AG04450 (cell line): ENCODE measurements at regions not wholly inside any gene's neighbourhood (a gene's known extent, or its start where the extent isn't known, plus 50 kb on each side); places are given as distances from the start of the nearest gene placed in this dataset.

Experiments used
- CTCF ChIA-PET: fragments of 300-600, 350-600 bp; formaldehyde crosslinking; extraction: SDS; loops from one replicate; lab custom pipeline; 2022; ENCODE audit warnings: antibody characterized with exemption, inconsistent platforms; lab: Charles Lee
- POLR2A ChIA-PET: fragments of 350-600 bp; formaldehyde crosslinking; extraction: SDS; loops from one replicate; lab custom pipeline; 2021; ENCODE audit warnings: antibody characterized with exemption, inconsistent platforms; lab: Yijun Ruan, JAX
- DNase-seq: peaks from one replicate; pipeline ENCODE4 v3.0.0-alpha.2; 2011; ENCODE audit warnings: low read depth, low spot score
- H3K27ac ChIP-seq: one replicate; pipeline ENCODE4 v1.5.1; 2012; ENCODE audit warnings: low read depth, low read length, control low read depth
- H3K27me3 ChIP-seq: one replicate; pipeline ENCODE4 v1.6.0; 2012; ENCODE audit warnings: low read length; ENCODE audit not compliant: control insufficient read depth, insufficient read depth
- H3K4me3 ChIP-seq: 2 replicates; pipeline ENCODE4 v1.5.1; 2011; ENCODE audit warnings: mild to moderate bottlenecking, low read depth, low read length, control low read depth
- H3K9me3 ChIP-seq: 2 replicates; pipeline ENCODE4 v1.5.1; 2012; ENCODE audit warnings: low read length; ENCODE audit not compliant: control insufficient read depth, insufficient read depth
- TF ChIP-seq, protein P1 (sequence below): IDR thresholded peaks from 2 replicates; pipeline ENCODE4 v1.5.1; 2011; ENCODE audit warnings: low read depth, low read length, control low read depth, inconsistent platforms

DNA sequence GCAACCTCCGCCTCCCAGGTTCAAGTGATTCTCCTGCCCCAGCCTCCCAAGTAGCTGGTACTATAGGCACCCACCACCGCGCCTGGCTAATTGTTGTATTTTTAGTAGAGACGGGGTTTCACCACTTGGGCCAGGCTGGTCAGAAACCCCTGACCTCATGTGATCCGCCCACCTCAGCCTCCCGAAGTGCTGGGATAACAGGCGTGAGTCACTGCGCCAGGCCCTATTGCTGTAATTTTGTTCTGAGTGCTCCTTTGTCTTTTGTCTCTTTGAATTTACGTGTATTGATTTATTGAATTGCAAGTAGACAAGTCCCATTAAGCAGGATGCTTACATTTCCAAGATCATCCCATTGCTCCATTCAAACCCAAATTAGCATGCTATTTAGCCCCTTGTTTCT lies 186.7 kb downstream of the MSX2 start:
- POLR2A ChIA-PET = no interaction called here

DNA sequence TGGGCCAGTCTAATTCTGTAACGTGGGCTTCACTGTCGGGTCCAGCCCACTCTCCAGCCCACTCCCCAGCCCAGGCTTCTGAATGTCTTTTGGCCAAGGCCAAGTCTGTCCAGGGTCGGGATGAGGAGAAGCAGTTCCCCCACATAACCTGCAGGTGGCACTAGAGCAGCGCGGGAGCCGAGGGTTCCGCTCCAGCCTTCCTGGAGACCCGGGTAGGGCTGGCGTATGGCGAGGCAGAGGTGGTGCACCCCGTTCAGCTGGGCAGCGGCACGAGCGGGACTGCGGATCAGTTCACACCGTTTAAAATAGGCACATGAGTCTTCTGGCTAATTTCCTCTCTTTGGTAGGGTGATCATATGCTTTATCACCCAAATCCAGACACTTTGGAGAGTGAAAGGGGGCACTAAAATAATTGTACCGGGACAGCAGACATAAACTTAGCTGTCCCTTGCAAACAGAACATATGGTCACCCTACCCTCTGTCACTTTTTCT lies 185.9 kb downstream of the MSX2 start:
- Histone ChIP-seq H3K27me3 (no peaks in the 10 kb centered on the region), H3K27ac (no peak overlapping the region), H3K4me3 (no peak overlapping the region), H3K9me3 (no peaks in the 10 kb centered on the region)
- ChIA-PET POLR2A (no interaction called here), CTCF (interaction anchor here (0.6 to 2.9 kb wide), 13 partner anchors 10 to 554 kb away, joined by 3 to 15 read pairs (median 4); no protein-coding TSS in a partner anchor)
- TF ChIP-seq, protein P1, sequence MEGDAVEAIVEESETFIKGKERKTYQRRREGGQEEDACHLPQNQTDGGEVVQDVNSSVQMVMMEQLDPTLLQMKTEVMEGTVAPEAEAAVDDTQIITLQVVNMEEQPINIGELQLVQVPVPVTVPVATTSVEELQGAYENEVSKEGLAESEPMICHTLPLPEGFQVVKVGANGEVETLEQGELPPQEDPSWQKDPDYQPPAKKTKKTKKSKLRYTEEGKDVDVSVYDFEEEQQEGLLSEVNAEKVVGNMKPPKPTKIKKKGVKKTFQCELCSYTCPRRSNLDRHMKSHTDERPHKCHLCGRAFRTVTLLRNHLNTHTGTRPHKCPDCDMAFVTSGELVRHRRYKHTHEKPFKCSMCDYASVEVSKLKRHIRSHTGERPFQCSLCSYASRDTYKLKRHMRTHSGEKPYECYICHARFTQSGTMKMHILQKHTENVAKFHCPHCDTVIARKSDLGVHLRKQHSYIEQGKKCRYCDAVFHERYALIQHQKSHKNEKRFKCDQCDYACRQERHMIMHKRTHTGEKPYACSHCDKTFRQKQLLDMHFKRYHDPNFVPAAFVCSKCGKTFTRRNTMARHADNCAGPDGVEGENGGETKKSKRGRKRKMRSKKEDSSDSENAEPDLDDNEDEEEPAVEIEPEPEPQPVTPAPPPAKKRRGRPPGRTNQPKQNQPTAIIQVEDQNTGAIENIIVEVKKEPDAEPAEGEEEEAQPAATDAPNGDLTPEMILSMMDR = peak; percentile 86
- peak; percentile 11 for DNase-seq

More for the DNA sequence above, 186.7 kb downstream of the MSX2 start:
- CTCF ChIA-PET = interaction anchor here (0.6 to 2.8 kb wide), 6 partner anchors 9 to 250 kb away, joined by 3 to 15 read pairs (median 7); no protein-coding TSS in a partner anchor
- no peak for DNase-seq
- Histone ChIP-seq H3K27ac (no peak overlapping the region), H3K4me3 (no peak overlapping the region), H3K9me3 (no peaks in the 10 kb centered on the region), H3K27me3 (no peaks in the 10 kb centered on the region)
- TF ChIP-seq, protein P1 = no peak

DNA sequence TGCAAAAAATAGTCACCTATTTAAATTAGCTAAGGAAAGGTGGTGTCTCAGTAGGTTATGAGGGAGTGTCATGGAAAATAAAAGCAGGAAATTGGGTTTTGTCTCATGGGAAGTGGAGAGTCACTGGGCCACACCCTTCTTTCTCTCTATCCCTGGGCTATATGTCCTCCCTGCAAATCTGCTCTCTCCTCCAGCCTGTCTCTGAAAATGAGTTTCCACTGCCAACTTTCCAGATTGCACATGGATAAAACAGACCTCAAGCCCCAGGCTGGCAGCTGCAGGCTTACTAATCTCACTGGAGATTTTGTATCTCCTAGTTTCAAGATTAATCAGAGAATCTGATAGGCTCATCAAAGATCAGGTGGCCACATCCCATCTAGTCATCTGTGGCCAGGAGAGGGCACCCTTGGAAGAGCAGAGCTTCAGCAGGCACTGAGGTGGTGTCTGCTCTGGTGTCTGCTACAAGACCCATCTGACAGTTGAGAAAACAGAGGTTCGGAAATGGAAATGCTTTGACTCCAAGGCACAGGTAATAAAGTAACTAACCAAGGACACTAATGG lies 178.9 kb downstream of the MSX2 start:
- TF ChIP-seq, protein P1 = no peak
- ChIA-PET POLR2A (no interaction called here), CTCF (no interaction called here)
- no peak for DNase-seq
- H3K27ac ChIP-seq = no peak overlapping the region
- no peak overlapping the region for H3K4me3 ChIP-seq
- no peaks in the 10 kb centered on the region for H3K27me3 ChIP-seq
- H3K9me3 ChIP-seq = peaks cover 25% of the 10 kb centered on the region

DNA sequence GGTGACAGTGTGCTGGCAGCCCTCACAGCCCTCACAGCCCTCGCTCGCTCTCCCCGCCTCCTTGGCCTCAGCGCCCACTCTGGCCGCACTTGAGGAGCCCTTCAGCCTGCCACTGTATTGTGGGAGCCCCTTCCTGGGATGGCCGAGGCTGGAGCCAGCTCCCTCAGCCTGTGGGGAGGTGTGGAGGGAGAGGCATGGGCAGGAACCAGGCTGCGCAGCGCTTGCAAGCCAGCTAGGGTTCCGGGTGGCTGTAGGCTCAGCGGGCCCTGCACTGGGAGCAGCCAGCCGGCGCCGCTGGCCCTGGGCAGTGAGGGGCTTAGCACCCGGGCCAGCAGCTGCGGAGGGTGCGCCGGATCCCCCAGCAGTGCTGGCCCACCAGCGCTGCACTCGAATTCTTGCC lies 177.0 kb downstream of the MSX2 start:
- H3K4me3 ChIP-seq = no peak overlapping the region
- ChIA-PET POLR2A (no interaction called here), CTCF (no interaction called here)
- H3K27me3 ChIP-seq = no peaks in the 10 kb centered on the region
- no peak overlapping the region for H3K27ac ChIP-seq
- peaks cover 25% of the 10 kb centered on the region for H3K9me3 ChIP-seq
- no peak for DNase-seq
- TF ChIP-seq, protein P1 = no peak

DNA sequence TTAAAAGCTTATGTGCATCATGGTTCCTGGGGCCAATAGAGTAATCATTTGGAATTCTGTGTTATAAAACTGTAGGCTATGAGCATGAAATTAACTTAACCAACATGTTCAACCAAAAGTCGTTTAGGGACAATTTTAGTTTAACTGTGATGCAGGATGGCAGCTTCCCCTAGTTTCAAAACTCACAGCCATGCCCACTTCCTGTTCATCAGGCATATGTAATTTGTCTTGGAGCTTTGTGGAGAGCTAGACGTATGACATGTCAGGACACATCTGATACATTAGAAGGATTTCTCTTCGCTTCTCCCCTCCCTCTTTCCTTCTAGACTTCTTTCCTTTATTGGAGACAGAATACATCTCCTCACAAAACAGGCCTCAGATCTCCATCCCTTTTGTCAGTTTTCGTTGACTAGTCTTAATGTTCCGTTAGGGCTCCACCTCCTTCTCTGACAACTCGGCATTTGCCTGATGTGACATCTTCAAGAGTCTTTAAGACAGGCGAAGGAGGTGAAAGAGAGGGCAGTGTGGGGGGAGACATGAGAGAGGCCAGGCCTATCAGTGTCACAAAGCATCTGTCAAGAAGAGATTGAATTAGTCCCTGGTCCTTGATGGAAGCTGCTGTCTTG lies 176.0 kb downstream of the MSX2 start:
- H3K4me3 ChIP-seq = no peak overlapping the region
- TF ChIP-seq, protein P1 = no peak
- ChIA-PET CTCF (interaction anchor here (1.9 kb wide), 1 partner anchor 10 kb away, joined by 9 read pairs; no protein-coding TSS in a partner anchor), POLR2A (no interaction called here)
- DNase-seq = no peak
- peaks cover 25% of the 10 kb centered on the region for H3K9me3 ChIP-seq
- no peaks in the 10 kb centered on the region for H3K27me3 ChIP-seq
- no peak overlapping the region for H3K27ac ChIP-seq
